Immature natural killer cell (primary cell): ENCODE measurements at regions not wholly inside any gene's neighbourhood (a gene's known extent, or its start where the extent isn't known, plus 50 kb on each side); places are given as distances from the start of the nearest gene placed in this dataset.

Experiments
- DNase-seq, 3 donors: peaks; one replicate each; pipeline ENCODE4 v3.0.0; 2022; ENCODE audit warnings: mixed read lengths in 1 of 3
- H3K27ac Mint-ChIP-seq, 6 donors: one replicate each; pipeline ENCODE4 v1.8.0; 2020; ENCODE audit warnings: mixed read lengths in 6 of 6, mild to moderate bottlenecking in 5 of 6, inconsistent platforms in 4 of 6, moderate library complexity in 3 of 6
- H3K27me3 Mint-ChIP-seq, 3 donors: one replicate each; pipeline ENCODE4 v1.8.0; 2020 to 2021; ENCODE audit warnings: low read depth in 3 of 3, mild to moderate bottlenecking in 3 of 3, mixed read lengths in 3 of 3, moderate library complexity in 3 of 3, inconsistent platforms in 1 of 3
- H3K36me3 Mint-ChIP-seq, 3 donors: one replicate each; pipeline ENCODE4 v1.8.0; 2020; ENCODE audit warnings: mixed read lengths in 3 of 3, inconsistent platforms in 2 of 3, mild to moderate bottlenecking in 2 of 3
- H3K4me1 Mint-ChIP-seq, 2 donors: one replicate each; pipeline ENCODE4 v1.8.0; 2020; ENCODE audit warnings: inconsistent platforms in 2 of 2, mild to moderate bottlenecking in 2 of 2, mixed read lengths in 2 of 2, moderate library complexity in 1 of 2
- H3K4me3 Mint-ChIP-seq, 5 donors: one replicate each; pipeline ENCODE4 v1.8.0; 2020; ENCODE audit warnings: mild to moderate bottlenecking in 5 of 5, mixed read lengths in 5 of 5, inconsistent platforms in 3 of 5, moderate library complexity in 3 of 5
- H3K9me3 Mint-ChIP-seq, 6 donors: one replicate each; pipeline ENCODE4 v1.8.0; 2020; ENCODE audit warnings: mild to moderate bottlenecking in 6 of 6, mixed read lengths in 6 of 6, inconsistent platforms in 4 of 6, moderate library complexity in 3 of 6

GRCh38 chr15:26477044-26477443 lies 295.8 kb downstream of the GABRB3 start:
- no peak for DNase-seq
- Mint-ChIP-seq H3K36me3 (no peaks in the 10 kb centered on the region), H3K27ac (no peak overlapping the region), H3K4me1 (no peaks in the 10 kb centered on the region), H3K27me3 (peaks cover 0 to 5% (median 0%) of the 10 kb centered on the region in 3 donors), H3K9me3 (peaks cover 8 to 72% (median 23%) of the 10 kb centered on the region in 6 donors), H3K4me3 (no peak overlapping the region)

GRCh38 chr15:26475554-26475953 lies 297.3 kb downstream of the GABRB3 start:
- Mint-ChIP-seq H3K27ac (no peak overlapping the region), H3K4me1 (no peaks in the 10 kb centered on the region), H3K27me3 (peaks cover 0 to 4% (median 0%) of the 10 kb centered on the region in 3 donors), H3K4me3 (no peak overlapping the region), H3K36me3 (no peaks in the 10 kb centered on the region), H3K9me3 (peaks cover 5 to 65% (median 24%) of the 10 kb centered on the region in 6 donors)
- no peak for DNase-seq

GRCh38 chr15:26472661-26473060 lies 300.2 kb downstream of the GABRB3 start:
- Mint-ChIP-seq H3K27me3 (no peaks in the 10 kb centered on the region), H3K27ac (no peak overlapping the region), H3K36me3 (no peaks in the 10 kb centered on the region), H3K9me3 (peaks cover 4 to 59% (median 28%) of the 10 kb centered on the region in 6 donors), H3K4me3 (no peak overlapping the region), H3K4me1 (no peaks in the 10 kb centered on the region)
- DNase-seq, result no peak

GRCh38 chr15:26461847-26462608 lies 310.8 kb downstream of the GABRB3 start:
- no peak overlapping the region for H3K4me3 Mint-ChIP-seq

GRCh38 chr15:26460165-26460564 lies 312.7 kb downstream of the GABRB3 start:
- Mint-ChIP-seq H3K4me1 (no peaks in the 10 kb centered on the region), H3K27ac (no peak overlapping the region), H3K4me3 (peak overlapping the region in 1 of 5 donors; percentile 15), H3K27me3 (peaks cover 0 to 4% (median 0%) of the 10 kb centered on the region in 3 donors), H3K36me3 (no peaks in the 10 kb centered on the region), H3K9me3 (peaks cover 17 to 70% (median 52%) of the 10 kb centered on the region in 6 donors)
- no peak for DNase-seq

More at GRCh38 chr15:26461847-26462608, 310.8 kb downstream of the GABRB3 start:
- no peak for DNase-seq
- H3K36me3 Mint-ChIP-seq, result no peaks in the 10 kb centered on the region
- no peak overlapping the region for H3K27ac Mint-ChIP-seq
- peaks cover 0 to 4% (median 2%) of the 10 kb centered on the region in 3 donors for H3K27me3 Mint-ChIP-seq
- H3K4me1 Mint-ChIP-seq, result no peaks in the 10 kb centered on the region
- peaks cover 23 to 80% (median 53%) of the 10 kb centered on the region in 6 donors for H3K9me3 Mint-ChIP-seq

GRCh38 chr15:26455828-26456227 lies 317.0 kb downstream of the GABRB3 start:
- H3K4me1 Mint-ChIP-seq, result no peaks in the 10 kb centered on the region
- H3K27ac Mint-ChIP-seq, result no peak overlapping the region
- H3K27me3 Mint-ChIP-seq, result peaks cover 0 to 3% (median 1%) of the 10 kb centered on the region in 3 donors
- no peaks in the 10 kb centered on the region for H3K36me3 Mint-ChIP-seq
- no peak for DNase-seq
- peaks cover 10 to 65% (median 41%) of the 10 kb centered on the region in 6 donors for H3K9me3 Mint-ChIP-seq
- H3K4me3 Mint-ChIP-seq, result no peak overlapping the region

GRCh38 chr15:26453914-26454313 lies 319.0 kb downstream of the GABRB3 start:
- DNase-seq, result no peak
- H3K9me3 Mint-ChIP-seq, result peaks cover 6 to 61% (median 35%) of the 10 kb centered on the region in 6 donors
- no peaks in the 10 kb centered on the region for H3K36me3 Mint-ChIP-seq
- no peak overlapping the region for H3K4me3 Mint-ChIP-seq
- H3K4me1 Mint-ChIP-seq, result no peaks in the 10 kb centered on the region
- no peak overlapping the region for H3K27ac Mint-ChIP-seq
- H3K27me3 Mint-ChIP-seq, result peaks cover 0 to 4% (median 3%) of the 10 kb centered on the region in 3 donors

GRCh38 chr15:26451995-26452394 lies 320.9 kb downstream of the GABRB3 start:
- H3K4me1 Mint-ChIP-seq, result no peaks in the 10 kb centered on the region
- H3K9me3 Mint-ChIP-seq, result peaks cover 2 to 45% (median 28%) of the 10 kb centered on the region in 6 donors

GRCh38 chr15:26449291-26449690 lies 323.6 kb downstream of the GABRB3 start:
- H3K4me1 Mint-ChIP-seq, result no peaks in the 10 kb centered on the region
- no peaks in the 10 kb centered on the region for H3K36me3 Mint-ChIP-seq
- DNase-seq, result no peak
- H3K27me3 Mint-ChIP-seq, result peaks cover 0 to 4% (median 3%) of the 10 kb centered on the region in 3 donors
- no peak overlapping the region for H3K4me3 Mint-ChIP-seq
- H3K9me3 Mint-ChIP-seq, result peaks cover 2 to 33% (median 16%) of the 10 kb centered on the region in 6 donors
- H3K27ac Mint-ChIP-seq, result no peak overlapping the region

More at GRCh38 chr15:26451995-26452394, 320.9 kb downstream of the GABRB3 start:
- Mint-ChIP-seq H3K27ac (no peak overlapping the region), H3K36me3 (no peaks in the 10 kb centered on the region), H3K4me3 (no peak overlapping the region), H3K27me3 (peaks cover 0 to 4% (median 3%) of the 10 kb centered on the region in 3 donors)
- no peak for DNase-seq

GRCh38 chr15:26443321-26443720 lies 329.5 kb downstream of the GABRB3 start:
- Mint-ChIP-seq H3K36me3 (no peaks in the 10 kb centered on the region), H3K27me3 (no peaks in the 10 kb centered on the region), H3K4me3 (no peak overlapping the region), H3K9me3 (peaks cover 0 to 21% (median 12%) of the 10 kb centered on the region in 6 donors), H3K27ac (no peak overlapping the region), H3K4me1 (no peaks in the 10 kb centered on the region)
- no peak for DNase-seq

GRCh38 chr15:26442680-26443079 lies 330.2 kb downstream of the GABRB3 start:
- Mint-ChIP-seq H3K27ac (no peak overlapping the region), H3K27me3 (no peaks in the 10 kb centered on the region), H3K4me3 (no peak overlapping the region), H3K9me3 (peaks cover 0 to 25% (median 12%) of the 10 kb centered on the region in 6 donors), H3K4me1 (no peaks in the 10 kb centered on the region), H3K36me3 (no peaks in the 10 kb centered on the region)
- no peak for DNase-seq

GRCh38 chr15:26439681-26440080 lies 333.2 kb downstream of the GABRB3 start:
- no peak overlapping the region for H3K4me3 Mint-ChIP-seq
- no peak overlapping the region for H3K27ac Mint-ChIP-seq
- no peaks in the 10 kb centered on the region for H3K27me3 Mint-ChIP-seq
- no peaks in the 10 kb centered on the region for H3K36me3 Mint-ChIP-seq
- H3K4me1 Mint-ChIP-seq, result no peaks in the 10 kb centered on the region
- peaks cover 5 to 44% (median 12%) of the 10 kb centered on the region in 6 donors for H3K9me3 Mint-ChIP-seq
- DNase-seq, result no peak

- no peak for DNase-seq
- Mint-ChIP-seq H3K36me3 (no peaks in the 10 kb centered on the region), H3K4me1 (no peaks in the 10 kb centered on the region), H3K27me3 (no peaks in the 10 kb centered on the region), H3K9me3 (peaks cover 5 to 44% (median 14%) of the 10 kb centered on the region in 6 donors), H3K27ac (no peak overlapping the region), H3K4me3 (no peak overlapping the region)
These were observed 334.1 kb downstream of the GABRB3 start for GRCh38 chr15:26438718-26439117.

- no peaks in the 10 kb centered on the region for H3K4me1 Mint-ChIP-seq
- H3K27ac Mint-ChIP-seq, result no peak overlapping the region
- no peaks in the 10 kb centered on the region for H3K36me3 Mint-ChIP-seq
These were observed 334.6 kb downstream of the GABRB3 start for GRCh38 chr15:26438316-26438715.

More at GRCh38 chr15:26438316-26438715, 334.6 kb downstream of the GABRB3 start:
- Mint-ChIP-seq H3K4me3 (no peak overlapping the region), H3K27me3 (no peaks in the 10 kb centered on the region), H3K9me3 (peaks cover 5 to 44% (median 14%) of the 10 kb centered on the region in 6 donors)
- DNase-seq, result no peak
